ENCODE measurements at regions not wholly inside any gene's neighbourhood (a gene's known extent, or its start where the extent isn't known, plus 50 kb on each side); places are given as distances from the start of the nearest gene placed in this dataset.

GRCh38 chr18:76266236-76266991, 228.6 kb downstream of the ZNF516 start (continued):
- TF ChIP-seq PHB2 (IDR thresholded peaks at IDR 0.05; ENCODE audit: low read depth) (no peak), CBFA2T2 (conservative IDR thresholded peaks at IDR 0.05) (no peak), GABPB1 (CRISPR knock-in tag; IDR thresholded peaks at IDR 0.05) (no peak)

GRCh38 chr18:76265497-76266235, 229.4 kb downstream of the ZNF516 start:
- Histone ChIP-seq H3K36me3 (ENCODE audit: control insufficient read depth, insufficient read depth, low read length) (no peaks in the 10 kb centered on the region), H4K20me1 (replicated peaks; ENCODE audit: control insufficient read depth, insufficient read depth, low read length) (no peaks in the 10 kb centered on the region), H2AFZ (ENCODE audit: low read depth, low read length) (no peak overlapping the region), H3K27me3 (ENCODE audit: control insufficient read depth in 2 of 2, insufficient read depth in 2 of 2, low read length in 2 of 2) (peaks cover 0 to 14% of the 10 kb centered on the region in 2 experiments; a peak in 3 of 5 replicates), H3K4me2 (ENCODE audit: insufficient read depth, low read length) (no peak overlapping the region), H3K4me1 (replicated peaks in 1 of 2; ENCODE audit: control insufficient read depth in 2 of 2, insufficient read depth in 2 of 2, low read length in 2 of 2) (no peaks in the 10 kb centered on the region), H3K4me3 (no peak overlapping the region), H3K9me1 (ENCODE audit: control insufficient read depth, insufficient read depth, low read length) (no peaks in the 10 kb centered on the region), H3K79me2 (ENCODE audit: control insufficient read depth, insufficient read depth, low read length) (no peaks in the 10 kb centered on the region), H3K27ac (ENCODE audit: extremely low read depth, low read depth, low read length) (no peak overlapping the region), H3K9ac (ENCODE audit: insufficient read depth in 1 of 2, low read depth in 2 of 2, low read length in 2 of 2) (no peak overlapping the region), H3K9me3 (replicated peaks; ENCODE audit: control insufficient read depth, insufficient read depth, low read depth, low read length) (no peaks in the 10 kb centered on the region)
- ATAC-seq (no peak), DNase-seq (ENCODE audit: extremely low read depth in 1 of 4, low spot score in 3 of 4) (no peak), FAIRE-seq (no peak)
- in situ Hi-C loops (cut with MboI) (no loop called here), intact Hi-C loops (cut with micrococcal nuclease) (no loop called here)
- 0% methylated on average over 3 of the region's 9 CpGs for WGBS (ENCODE audit: insufficient coverage, low coverage, missing lambda C conversion rate)
- ChIA-PET POLR2A (no interaction called here), CTCF (ENCODE audit: low intra/inter-chr PET ratio) (no interaction called here)
- BruUV-seq (replicated peaks), result no TSS peak
- TF ChIP-seq BCLAF1 (IDR thresholded peaks at IDR 0.05; ENCODE audit: borderline replicate concordance in 1 of 2, control insufficient read depth in 1 of 2, low read depth in 2 of 2, low read length in 1 of 2), result no peak
- TF ChIP-seq MBD1 (CRISPR knock-in tag; IDR thresholded peaks at IDR 0.05), result no peak
- TF ChIP-seq PHF21A (IDR thresholded peaks at IDR 0.05; ENCODE audit: borderline replicate concordance, low read depth), result no peak
- no peak for TF ChIP-seq TCFL5 (CRISPR knock-in tag; conservative IDR thresholded peaks at IDR 0.05)
- no peak for TF ChIP-seq ZNF121 (CRISPR knock-in tag; conservative IDR thresholded peaks at IDR 0.05)
- no peak for TF ChIP-seq CHAMP1 (IDR thresholded peaks at IDR 0.05)
- TF ChIP-seq GTF2B (IDR thresholded peaks at IDR 0.05; ENCODE audit: extremely low read depth, insufficient read length), result no peak

Data from K562 (cell line).